GM21423 (cell line): ENCODE measurements at regions not wholly inside any gene's neighbourhood (a gene's known extent, or its start where the extent isn't known, plus 50 kb on each side); places are given as distances from the start of the nearest gene placed in this dataset.
"Not testable (repeated sequence)": the region's sequence is repeated elsewhere in the genome, so short reads cannot be mapped to it uniquely, and the experiment has no call there.

ENCODE experiments used
- ATAC-seq: cut with Tn5 transposase; IDR thresholded peaks from one replicate; pipeline ENCODE4 v1.9.1; 2021; ENCODE audit warnings: mild to moderate bottlenecking, moderate library complexity; ENCODE audit not compliant: unreplicated experiment

GRCh38 chr2:173544641-173545363, 190.1 kb downstream of the CDCA7 start:
- ATAC-seq = no peak

- ATAC-seq = no peak
These were observed 190.7 kb downstream of the CDCA7 start for GRCh38 chr2:173545364-173545763.

- ATAC-seq = no peak
These were observed 192.8 kb downstream of the CDCA7 start for GRCh38 chr2:173547499-173547898.

- ATAC-seq = no peak
These were observed 195.5 kb downstream of the CDCA7 start for GRCh38 chr2:173550143-173550542.

GRCh38 chr2:173552531-173552930, 197.9 kb downstream of the CDCA7 start:
- ATAC-seq = no peak

GRCh38 chr2:173553593-173553992, 198.9 kb downstream of the CDCA7 start:
- no peak for ATAC-seq

- no peak for ATAC-seq
These were observed 201.2 kb downstream of the CDCA7 start for GRCh38 chr2:173555833-173556232.

GRCh38 chr2:173556816-173557215, 202.1 kb downstream of the CDCA7 start:
- ATAC-seq = no peak

GRCh38 chr2:173557497-173557896, 202.8 kb downstream of the CDCA7 start:
- no peak for ATAC-seq

GRCh38 chr2:173567493-173567892, 212.8 kb downstream of the CDCA7 start:
- ATAC-seq = no peak

- no peak for ATAC-seq
These were observed 213.4 kb downstream of the CDCA7 start for GRCh38 chr2:173568054-173568453.

- ATAC-seq = no peak
These were observed 216.5 kb downstream of the CDCA7 start for GRCh38 chr2:173571021-173571821.

- no peak for ATAC-seq
These were observed 217.4 kb downstream of the CDCA7 start for GRCh38 chr2:173571887-173572680.

- ATAC-seq = peak; percentile 71
These were observed 218.2 kb downstream of the CDCA7 start for GRCh38 chr2:173572848-173573247.

- ATAC-seq = not testable (repeated sequence)
These were observed 219.1 kb downstream of the CDCA7 start for GRCh38 chr2:173573782-173574181.

GRCh38 chr2:173574324-173575112, 219.8 kb downstream of the CDCA7 start:
- ATAC-seq = no peak

- no peak for ATAC-seq
These were observed 223.9 kb downstream of the CDCA7 start for GRCh38 chr2:173578404-173579107.

GRCh38 chr2:173580351-173580750, 225.7 kb downstream of the CDCA7 start:
- ATAC-seq = no peak

GRCh38 chr2:173580956-173581355, 226.3 kb downstream of the CDCA7 start:
- ATAC-seq = no peak

- no peak for ATAC-seq
These were observed 228.5 kb downstream of the CDCA7 start for GRCh38 chr2:173583196-173583595.
